ENCODE measurements at regions not wholly inside any gene's neighbourhood (a gene's known extent, or its start where the extent isn't known, plus 50 kb on each side); places are given as distances from the start of the nearest gene placed in this dataset.

DNA sequence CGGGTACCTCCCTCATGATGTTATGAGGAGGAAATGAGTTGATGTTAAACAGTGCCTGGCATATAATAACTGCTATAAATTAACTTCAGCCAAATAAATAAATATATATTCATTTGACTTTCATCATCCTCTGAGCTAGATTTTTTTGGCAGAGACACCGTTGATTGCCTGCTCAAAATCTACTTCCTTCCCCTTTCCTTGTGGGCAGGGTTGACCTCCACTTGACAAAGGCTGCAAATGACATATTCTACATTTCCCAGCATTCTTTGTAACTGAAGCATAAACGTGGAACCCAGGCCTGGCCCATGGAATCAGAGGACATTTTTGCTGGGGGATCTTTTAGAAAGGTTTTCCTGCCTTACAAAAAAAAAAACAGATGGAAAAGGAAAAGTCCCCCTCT, 177.8 kb downstream of the TXNL1 start:
- H3K36me3 ChIP-seq (ENCODE audit: control insufficient read depth, insufficient read depth, low read length), result no peaks in the 10 kb centered on the region
- no peak overlapping the region for H2BK120ac ChIP-seq (ENCODE audit: low read depth, low read length)
- no peak for DNase-seq
- WGBS, 2 experiments (ENCODE audit: extremely low coverage in 2 of 2, insufficient read length in 1 of 2), result no CpG with 5 or more reads among the region's 3 CpGs
- no peak overlapping the region for H2AK9ac ChIP-seq (replicated peaks; ENCODE audit: low read depth, low read length, poor library complexity)
- no peak overlapping the region for H4K5ac ChIP-seq (ENCODE audit: low read depth, low read length)
- dilution Hi-C loops (cut with HindIII; ENCODE audit: low sequenced_read_pairs, unreplicated experiment) (no loop called here), intact Hi-C loops (cut with micrococcal nuclease) (no loop called here), in situ Hi-C loops (cut with MboI; ENCODE audit: low sequenced_read_pairs) (no loop called here)
- no peak overlapping the region for H3K4ac ChIP-seq (ENCODE audit: low read depth, low read length)
- no peaks in the 10 kb centered on the region for H3K4me1 ChIP-seq (ENCODE audit: control insufficient read depth, insufficient read depth, low read length)
- H2BK20ac ChIP-seq (ENCODE audit: low read depth, low read length), result no peak overlapping the region
- ATAC-seq (ENCODE audit: low read depth), result no peak
- TF ChIP-seq MAFK (IDR thresholded peaks at IDR 0.05; ENCODE audit: low read depth, low read length) (no peak), RAD21 (IDR thresholded peaks at IDR 0.05; ENCODE audit: low read length) (no peak), FOS (IDR thresholded peaks at IDR 0.05; ENCODE audit: low read depth, low read length) (no peak), MXI1 (IDR thresholded peaks at IDR 0.05; ENCODE audit: borderline replicate concordance, low read depth, low read length) (no peak), POLR2A (IDR thresholded peaks at IDR 0.05; ENCODE audit: low read depth, low read length) (no peak), CEBPB (IDR thresholded peaks at IDR 0.05; ENCODE audit: low read depth, low read length) (no peak), BHLHE40 (IDR thresholded peaks at IDR 0.05; ENCODE audit: low read depth, low read length) (no peak), NFE2L2 (IDR thresholded peaks at IDR 0.05; ENCODE audit: low read depth, low read length) (no peak), CHD1 (IDR thresholded peaks at IDR 0.05; ENCODE audit: low read depth, low read length) (no peak), SMC3 (IDR thresholded peaks at IDR 0.05; ENCODE audit: low read depth, low read length) (no peak)
- TF ChIP-seq, protein P1, sequence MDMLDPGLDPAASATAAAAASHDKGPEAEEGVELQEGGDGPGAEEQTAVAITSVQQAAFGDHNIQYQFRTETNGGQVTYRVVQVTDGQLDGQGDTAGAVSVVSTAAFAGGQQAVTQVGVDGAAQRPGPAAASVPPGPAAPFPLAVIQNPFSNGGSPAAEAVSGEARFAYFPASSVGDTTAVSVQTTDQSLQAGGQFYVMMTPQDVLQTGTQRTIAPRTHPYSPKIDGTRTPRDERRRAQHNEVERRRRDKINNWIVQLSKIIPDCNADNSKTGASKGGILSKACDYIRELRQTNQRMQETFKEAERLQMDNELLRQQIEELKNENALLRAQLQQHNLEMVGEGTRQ (IDR thresholded peaks at IDR 0.05; ENCODE audit: low read depth, low read length), result no peak
- no peak overlapping the region for H3K9ac ChIP-seq (ENCODE audit: low read depth, low read length)
- no peak overlapping the region for H2AK5ac ChIP-seq (ENCODE audit: low read depth, low read length)
- H2BK15ac ChIP-seq (ENCODE audit: low read depth, low read length), result no peak overlapping the region
- H3K27ac ChIP-seq (ENCODE audit: insufficient read depth, low read length), result no peak overlapping the region
- H3K79me1 ChIP-seq (ENCODE audit: low read depth in 1 of 2, low read length in 2 of 2), result no peaks in the 10 kb centered on the region
- no peak overlapping the region for H3K14ac ChIP-seq (replicated peaks; ENCODE audit: low read depth, low read length)
- H2BK5ac ChIP-seq (ENCODE audit: low read depth, low read length, poor library complexity, severe bottlenecking), result no peak overlapping the region
- H2AFZ ChIP-seq (replicated peaks; ENCODE audit: low read length, poor library complexity), result no peak overlapping the region
- no peaks in the 10 kb centered on the region for H3K9me1 ChIP-seq (ENCODE audit: insufficient read depth, low read length)
- H3K4me3 ChIP-seq (ENCODE audit: insufficient read depth, low read depth, low read length), result no peak overlapping the region
- no peak overlapping the region for H3K56ac ChIP-seq (ENCODE audit: extremely low read depth, insufficient read depth, low read length)
- no peak overlapping the region for H3K18ac ChIP-seq (ENCODE audit: low read depth, low read length)
- H4K20me1 ChIP-seq (ENCODE audit: insufficient read depth, low read length), result no peaks in the 10 kb centered on the region
- no peak overlapping the region for H3K4me2 ChIP-seq (ENCODE audit: low read depth, low read length)
- no TSS peak for BruUV-seq (replicated peaks)
- H3K9me3 ChIP-seq (ENCODE audit: control insufficient read depth, insufficient read depth, low read length), result peaks cover 11% of the 10 kb centered on the region
- CTCF ChIA-PET, result no interaction called here
- H4K91ac ChIP-seq (ENCODE audit: insufficient read depth, low read depth, low read length), result no peak overlapping the region
- peaks cover 4% of the 10 kb centered on the region; the same call in 1 of the 2 replicates for H3K27me3 ChIP-seq (ENCODE audit: control insufficient read depth, insufficient read depth, low read length)
- no peak overlapping the region for H3K23ac ChIP-seq (ENCODE audit: low read depth, low read length)
- H4K8ac ChIP-seq (ENCODE audit: low read depth in 2 of 2, low read length in 2 of 2), result no peak overlapping the region
- POLR2A ChIA-PET (ENCODE audit: unreplicated experiment), result no interaction called here

All from IMR-90 (cell line).